OCI-LY7 (cell line): ENCODE measurements at regions not wholly inside any gene's neighbourhood (a gene's known extent, or its start where the extent isn't known, plus 50 kb on each side); places are given as distances from the start of the nearest gene placed in this dataset.

Experiments used
- BruUV-seq: library from RNA; stranded (reverse); fragments of 400-500 nt; replicated peaks from 2 replicates; lab custom pipeline; 2021; lab: Mats Ljungman, UMichigan
- CTCF ChIA-PET: fragments of 300-600 bp; sonication (Branson Sonifier 250); formaldehyde crosslinking; loops from one replicate; lab custom pipeline; 2022; ENCODE audit warnings: antibody characterized with exemption; ENCODE audit not compliant: unreplicated experiment; lab: Charles Lee
- POLR2A ChIA-PET: fragments of 300-600 bp; sonication (Branson Sonifier 250); formaldehyde crosslinking; loops from one replicate; lab custom pipeline; 2022; ENCODE audit warnings: antibody characterized with exemption; lab: Charles Lee
- DNase-seq: peaks from one replicate; pipeline ENCODE4 v3.0.0-alpha.2; 2015; ENCODE audit warnings: low spot score
- H2AFZ ChIP-seq: fragments of 200-600 bp; sonication (generic), shearing (Covaris generic); 2 replicates; pipeline ENCODE4 v1.6.1; 2014; ENCODE audit warnings: mild to moderate bottlenecking, antibody characterized with exemption, low read length, moderate library complexity
- H3K27ac ChIP-seq: fragments of 200-600 bp; sonication (generic); 2 replicates; pipeline ENCODE4 v1.5.1; 2014; ENCODE audit warnings: mixed run types, low read depth, mild to moderate bottlenecking, moderate library complexity, low read length, inconsistent platforms; ENCODE audit not compliant: poor library complexity, severe bottlenecking
- H3K36me3 ChIP-seq: fragments of 200-600 bp; sonication (generic); 2 replicates; pipeline ENCODE4 v1.6.1; 2014; ENCODE audit warnings: mild to moderate bottlenecking, antibody characterized with exemption, low read length, moderate library complexity, mixed read lengths; ENCODE audit not compliant: insufficient read depth
- H3K4me1 ChIP-seq: fragments of 200-600 bp; sonication (generic); 2 replicates; pipeline ENCODE4 v1.5.1; 2014; ENCODE audit warnings: mild to moderate bottlenecking, low read length; ENCODE audit not compliant: insufficient read depth, poor library complexity, severe bottlenecking
- H3K4me2 ChIP-seq: fragments of 200-600 bp; sonication (generic); 2 replicates; pipeline ENCODE4 v1.6.1; 2014; ENCODE audit warnings: mild to moderate bottlenecking, low read length
- H3K4me3 ChIP-seq: fragments of 200-600 bp; sonication (generic); 2 replicates; pipeline ENCODE4 v1.5.1; 2014; ENCODE audit warnings: mild to moderate bottlenecking, low read depth, low read length; ENCODE audit not compliant: poor library complexity, severe bottlenecking
- H3K79me2 ChIP-seq: fragments of 200-600 bp; sonication (generic); 2 replicates; pipeline ENCODE4 v1.6.1; 2016; ENCODE audit warnings: low read depth, mild to moderate bottlenecking, low read length, moderate library complexity, mixed read lengths; ENCODE audit not compliant: insufficient read depth
- H3K9me2 ChIP-seq: fragments of 200-600 bp; sonication (generic); 2 replicates; pipeline ENCODE4 v1.6.1; 2016; ENCODE audit warnings: mild to moderate bottlenecking, low read length, mixed read lengths; ENCODE audit not compliant: insufficient read depth
- H3K9me3 ChIP-seq: fragments of 200-600 bp; sonication (generic); 2 replicates; pipeline ENCODE4 v1.6.1; 2014; ENCODE audit warnings: mild to moderate bottlenecking, mixed run types, low read length, mixed read lengths
- H4K20me1 ChIP-seq: fragments of 200-600 bp; sonication (generic); 2 replicates; pipeline ENCODE4 v1.6.1; 2014; ENCODE audit warnings: mild to moderate bottlenecking, antibody characterized with exemption, low read length, moderate library complexity, mixed read lengths; ENCODE audit not compliant: insufficient read depth
- EZH2phosphoT487 ChIP-seq: fragments of 200-600 bp; sonication (generic); IDR thresholded peaks from 2 replicates; pipeline ENCODE4 v1.6.1; 2018; ENCODE audit warnings: low read depth, borderline replicate concordance, mild to moderate bottlenecking, mixed run types, antibody characterized with exemption, low read length, moderate library complexity, mixed read lengths
- intact Hi-C: fragments of 100-400 bp; cut with micrococcal nuclease; formaldehyde crosslinking; loops from one replicate; pipeline ENCODE4 v1.10.0; 2022; ENCODE audit not compliant: unreplicated experiment
- TF ChIP-seq, protein P1 (sequence below): fragments of 200-600 bp; sonication (generic); conservative IDR thresholded peaks from 2 replicates; pipeline ENCODE4 v1.5.1; 2014; ENCODE audit warnings: mild to moderate bottlenecking, antibody characterized with exemption, low read length, moderate library complexity, mixed read lengths

DNA sequence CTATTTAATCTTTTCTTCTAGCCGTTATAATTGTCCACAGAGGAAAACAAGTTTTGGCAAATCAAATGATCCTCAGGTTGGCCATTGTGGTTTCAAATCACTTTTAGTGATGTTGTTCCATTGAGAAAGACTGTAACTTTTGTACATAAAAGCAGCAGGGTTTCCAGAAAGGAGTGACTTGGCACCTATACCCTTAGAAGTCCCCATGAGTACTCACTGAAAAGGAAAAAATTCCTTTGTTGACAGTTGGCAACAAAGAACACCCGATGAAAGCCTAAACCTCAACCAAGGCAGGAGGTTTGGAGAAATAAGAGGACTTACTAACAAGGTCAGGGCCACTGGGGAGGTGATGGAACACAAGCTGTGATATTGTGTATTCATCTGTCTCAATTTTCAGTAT is 474.4 kb downstream of the RAPGEF2 start:
- no peak overlapping the region for H3K27ac ChIP-seq
- H3K4me1 ChIP-seq: no peaks in the 10 kb centered on the region
- no peak overlapping the region for H3K4me2 ChIP-seq
- no peak for DNase-seq
- H2AFZ ChIP-seq: no peak overlapping the region
- TF ChIP-seq, protein P1, sequence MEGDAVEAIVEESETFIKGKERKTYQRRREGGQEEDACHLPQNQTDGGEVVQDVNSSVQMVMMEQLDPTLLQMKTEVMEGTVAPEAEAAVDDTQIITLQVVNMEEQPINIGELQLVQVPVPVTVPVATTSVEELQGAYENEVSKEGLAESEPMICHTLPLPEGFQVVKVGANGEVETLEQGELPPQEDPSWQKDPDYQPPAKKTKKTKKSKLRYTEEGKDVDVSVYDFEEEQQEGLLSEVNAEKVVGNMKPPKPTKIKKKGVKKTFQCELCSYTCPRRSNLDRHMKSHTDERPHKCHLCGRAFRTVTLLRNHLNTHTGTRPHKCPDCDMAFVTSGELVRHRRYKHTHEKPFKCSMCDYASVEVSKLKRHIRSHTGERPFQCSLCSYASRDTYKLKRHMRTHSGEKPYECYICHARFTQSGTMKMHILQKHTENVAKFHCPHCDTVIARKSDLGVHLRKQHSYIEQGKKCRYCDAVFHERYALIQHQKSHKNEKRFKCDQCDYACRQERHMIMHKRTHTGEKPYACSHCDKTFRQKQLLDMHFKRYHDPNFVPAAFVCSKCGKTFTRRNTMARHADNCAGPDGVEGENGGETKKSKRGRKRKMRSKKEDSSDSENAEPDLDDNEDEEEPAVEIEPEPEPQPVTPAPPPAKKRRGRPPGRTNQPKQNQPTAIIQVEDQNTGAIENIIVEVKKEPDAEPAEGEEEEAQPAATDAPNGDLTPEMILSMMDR: no peak
- TF ChIP-seq EZH2phosphoT487: no peak
- POLR2A ChIA-PET: no interaction called here
- H3K9me3 ChIP-seq: no peaks in the 10 kb centered on the region
- BruUV-seq: no TSS peak
- no peaks in the 10 kb centered on the region for H3K36me3 ChIP-seq
- intact Hi-C loops: no loop called here
- no peaks in the 10 kb centered on the region for H4K20me1 ChIP-seq
- H3K4me3 ChIP-seq: no peak overlapping the region
- no peaks in the 10 kb centered on the region for H3K79me2 ChIP-seq
- no peaks in the 10 kb centered on the region for H3K9me2 ChIP-seq
- CTCF ChIA-PET: no interaction called here

DNA sequence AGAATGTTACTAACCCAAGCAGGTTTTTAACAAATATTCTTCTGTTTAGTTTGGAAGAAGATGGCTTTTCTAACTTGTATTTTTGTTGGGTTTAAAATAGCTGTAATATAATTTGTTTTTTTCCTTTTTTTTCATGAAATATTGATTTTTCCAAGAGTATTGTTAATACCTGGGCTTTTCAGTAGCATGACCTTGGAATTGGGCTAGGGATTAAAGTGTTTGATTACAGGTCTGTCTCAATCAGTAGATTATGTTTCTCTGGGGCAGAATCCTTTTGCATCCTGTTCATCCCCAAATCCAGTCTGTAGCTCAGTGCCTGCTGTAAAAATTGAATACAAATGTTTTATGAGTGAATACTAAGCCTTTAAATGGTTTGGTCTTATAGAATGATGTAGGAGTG is 479.8 kb downstream of the RAPGEF2 start:
- ChIA-PET CTCF (no interaction called here), POLR2A (interaction anchor here (0.7 kb wide), 1 partner anchor 105 kb away, joined by 3 read pairs; no protein-coding TSS in a partner anchor)
- H3K4me2 ChIP-seq: no peak overlapping the region
- no peaks in the 10 kb centered on the region for H3K9me2 ChIP-seq
- BruUV-seq: no TSS peak
- H2AFZ ChIP-seq: no peak overlapping the region
- H3K27ac ChIP-seq: no peak overlapping the region
- intact Hi-C loops: no loop called here
- H3K36me3 ChIP-seq: no peaks in the 10 kb centered on the region
- no peak overlapping the region for H3K4me3 ChIP-seq
- DNase-seq: no peak
- H3K79me2 ChIP-seq: no peaks in the 10 kb centered on the region
- H3K4me1 ChIP-seq: no peaks in the 10 kb centered on the region
- H4K20me1 ChIP-seq: no peaks in the 10 kb centered on the region
- no peak for TF ChIP-seq EZH2phosphoT487
- TF ChIP-seq, protein P1: no peak
- H3K9me3 ChIP-seq: no peaks in the 10 kb centered on the region; the same call in 1 of the 2 replicates

DNA sequence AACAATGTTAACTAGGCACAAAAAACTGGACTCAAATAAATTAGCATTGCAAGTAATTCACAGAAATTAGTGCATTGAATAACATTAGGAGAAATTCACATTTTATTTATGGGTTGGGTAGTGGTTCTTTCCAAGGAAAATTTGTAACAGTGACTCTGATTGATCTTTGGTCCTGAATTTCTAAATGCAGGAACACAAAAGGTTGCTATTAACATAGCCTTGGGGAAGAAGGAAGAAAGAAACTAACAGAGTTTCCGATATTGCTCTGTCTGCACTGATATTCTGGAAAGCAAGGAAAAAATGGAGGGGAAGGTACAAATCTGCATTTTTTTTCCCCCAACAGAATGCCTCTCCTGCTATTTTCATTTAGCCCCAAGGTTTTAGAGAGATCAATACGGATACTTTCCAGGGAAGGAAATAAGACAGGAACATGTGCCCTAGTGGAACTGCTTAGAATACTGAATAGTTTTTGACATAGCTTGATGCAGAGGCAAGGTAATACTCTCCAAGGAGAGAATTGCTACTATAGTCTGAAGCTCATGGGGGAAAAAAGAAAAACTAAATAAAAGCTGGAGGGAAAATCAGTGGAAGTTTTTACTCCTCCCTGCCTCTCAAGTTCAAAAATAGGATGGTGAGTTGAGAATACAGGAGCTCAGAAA is 490.1 kb downstream of the RAPGEF2 start:
- POLR2A ChIA-PET: interaction anchor here (0.8 kb wide), 1 partner anchor 15 kb away, joined by 3 read pairs; no protein-coding TSS in a partner anchor

More for the DNA sequence above, 490.1 kb downstream of the RAPGEF2 start:
- intact Hi-C loops: no loop called here
- TF ChIP-seq, protein P1: no peak
- no peak for TF ChIP-seq EZH2phosphoT487
- Histone ChIP-seq H3K4me1 (no peaks in the 10 kb centered on the region), H3K27ac (no peak overlapping the region), H3K4me3 (no peak overlapping the region), H3K9me2 (no peaks in the 10 kb centered on the region), H3K9me3 (no peaks in the 10 kb centered on the region), H3K36me3 (no peaks in the 10 kb centered on the region), H3K4me2 (no peak overlapping the region), H4K20me1 (no peaks in the 10 kb centered on the region), H3K79me2 (no peaks in the 10 kb centered on the region), H2AFZ (no peak overlapping the region)
- BruUV-seq: no TSS peak
- no peak for DNase-seq
- CTCF ChIA-PET: no interaction called here
